Peyer's patch (tissue), 4 donors: ENCODE measurements at regions not wholly inside any gene's neighbourhood (a gene's known extent, or its start where the extent isn't known, plus 50 kb on each side); places are given as distances from the start of the nearest gene placed in this dataset.

ENCODE experiments used
- CTCF ChIP-seq, 6 experiments: fragments of 450-650 bp in 4 of 6; fragments of 200-600 bp in 2 of 6; sonication (generic) in 1 of 6; IDR thresholded peaks; one replicate each; pipeline ENCODE4 v1.5.1; 2017 to 2019; ENCODE audit warnings: antibody characterized with exemption in 6 of 6, mild to moderate bottlenecking in 3 of 6, moderate library complexity in 1 of 6
- POLR2A ChIP-seq, 2 donors: fragments of 450-650 bp; IDR thresholded peaks; one replicate each; pipeline ENCODE4 v1.5.1; 2017; ENCODE audit warnings: antibody characterized with exemption in 2 of 2, mild to moderate bottlenecking in 2 of 2, moderate library complexity in 2 of 2

- TF ChIP-seq CTCF (IDR thresholded peaks at IDR 0.05), result no peak
- TF ChIP-seq POLR2A (IDR thresholded peaks at IDR 0.05), result no peak
Observed at GRCh38 chr11:38219636-38220035, 1621.6 kb upstream of the RAG2 start.
